ENCODE measurements at regions not wholly inside any gene's neighbourhood (a gene's known extent, or its start where the extent isn't known, plus 50 kb on each side); places are given as distances from the start of the nearest gene placed in this dataset.

GRCh38 chr18:78180741-78181140 is 798.9 kb upstream of the SALL3 start:
- TF ChIP-seq CTCF (optimal IDR thresholded peaks at IDR 0.05 in 1 of 3, IDR thresholded peaks at IDR 0.05 in 1 of 3, conservative IDR thresholded peaks at IDR 0.05 in 1 of 3; ENCODE audit: extremely low read depth in 1 of 3, insufficient read depth in 2 of 3, low read length in 3 of 3) (no peak), EZH2 (IDR thresholded peaks at IDR 0.05; ENCODE audit: low read length) (no peak)

All from keratinocyte (primary cell).